PC-3 (cell line): ENCODE measurements at regions not wholly inside any gene's neighbourhood (a gene's known extent, or its start where the extent isn't known, plus 50 kb on each side); places are given as distances from the start of the nearest gene placed in this dataset.

Source experiments
- EZH2 ChIP-seq: fragments of 300-600 bp; sonication (generic); IDR thresholded peaks from one replicate; pipeline ENCODE4 v1.6.1; 2017; ENCODE audit warnings: antibody characterized with exemption, mild to moderate bottlenecking, low read length; ENCODE audit not compliant: unreplicated experiment
- EZH2phosphoT487 ChIP-seq: fragments of 300-600 bp; sonication (generic); IDR thresholded peaks from 2 replicates; pipeline ENCODE4 v1.6.1; 2018; ENCODE audit warnings: mild to moderate bottlenecking, antibody characterized with exemption, low read length, borderline replicate concordance
- TF ChIP-seq, protein P1 (sequence below): fragments of 300-600 bp; sonication (generic); conservative IDR thresholded peaks from 2 replicates; pipeline ENCODE4 v1.5.1; 2017; ENCODE audit warnings: antibody characterized with exemption, low read depth, mild to moderate bottlenecking, low read length

DNA sequence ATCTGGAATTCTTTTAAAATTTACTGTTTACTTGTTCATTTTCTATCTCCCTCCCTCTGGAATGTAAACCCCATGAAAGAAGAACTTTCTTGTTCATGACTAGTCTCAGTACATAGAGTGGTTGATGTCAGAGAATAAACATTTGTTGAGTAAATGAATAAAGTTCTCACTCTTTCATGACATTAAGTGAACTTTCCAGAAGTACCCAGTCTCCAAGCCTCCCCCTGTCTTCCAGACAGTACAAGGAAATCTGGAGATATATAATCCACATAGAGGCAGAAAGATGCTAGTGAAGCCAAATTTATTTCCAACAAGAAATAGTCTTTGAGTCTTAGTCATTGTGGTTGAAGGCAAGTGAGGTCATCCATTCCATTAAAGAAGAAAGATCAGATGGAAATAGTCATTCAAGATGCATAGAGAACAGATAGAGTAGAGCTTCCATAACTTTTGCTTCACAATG is 71.5 kb upstream of the GALNT15 start:
- TF ChIP-seq, protein P1, sequence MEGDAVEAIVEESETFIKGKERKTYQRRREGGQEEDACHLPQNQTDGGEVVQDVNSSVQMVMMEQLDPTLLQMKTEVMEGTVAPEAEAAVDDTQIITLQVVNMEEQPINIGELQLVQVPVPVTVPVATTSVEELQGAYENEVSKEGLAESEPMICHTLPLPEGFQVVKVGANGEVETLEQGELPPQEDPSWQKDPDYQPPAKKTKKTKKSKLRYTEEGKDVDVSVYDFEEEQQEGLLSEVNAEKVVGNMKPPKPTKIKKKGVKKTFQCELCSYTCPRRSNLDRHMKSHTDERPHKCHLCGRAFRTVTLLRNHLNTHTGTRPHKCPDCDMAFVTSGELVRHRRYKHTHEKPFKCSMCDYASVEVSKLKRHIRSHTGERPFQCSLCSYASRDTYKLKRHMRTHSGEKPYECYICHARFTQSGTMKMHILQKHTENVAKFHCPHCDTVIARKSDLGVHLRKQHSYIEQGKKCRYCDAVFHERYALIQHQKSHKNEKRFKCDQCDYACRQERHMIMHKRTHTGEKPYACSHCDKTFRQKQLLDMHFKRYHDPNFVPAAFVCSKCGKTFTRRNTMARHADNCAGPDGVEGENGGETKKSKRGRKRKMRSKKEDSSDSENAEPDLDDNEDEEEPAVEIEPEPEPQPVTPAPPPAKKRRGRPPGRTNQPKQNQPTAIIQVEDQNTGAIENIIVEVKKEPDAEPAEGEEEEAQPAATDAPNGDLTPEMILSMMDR: no peak; the same call in 1 of the 2 replicates
- TF ChIP-seq EZH2phosphoT487: no peak
- TF ChIP-seq EZH2: no peak
